Nephron progenitor cell (in vitro differentiated cells): ENCODE measurements at regions not wholly inside any gene's neighbourhood (a gene's known extent, or its start where the extent isn't known, plus 50 kb on each side); places are given as distances from the start of the nearest gene placed in this dataset.

Experiments
- DNase-seq: peaks from one replicate; pipeline ENCODE4 v3.0.0; 2021
- H3K27ac Mint-ChIP-seq: 2 replicates; pipeline ENCODE4 v1.8.0; 2021; ENCODE audit warnings: mild to moderate bottlenecking, moderate library complexity, mixed read lengths
- H3K27me3 Mint-ChIP-seq: 2 replicates; pipeline ENCODE4 v1.8.0; 2021; ENCODE audit warnings: mild to moderate bottlenecking, low read depth, mixed read lengths; ENCODE audit not compliant: poor library complexity
- H3K36me3 Mint-ChIP-seq: 2 replicates; pipeline ENCODE4 v1.8.0; 2021; ENCODE audit warnings: low read depth, mixed read lengths
- H3K4me1 Mint-ChIP-seq: 2 replicates; pipeline ENCODE4 v1.8.0; 2021; ENCODE audit warnings: mixed read lengths
- H3K4me3 Mint-ChIP-seq: 2 replicates; pipeline ENCODE4 v1.8.0; 2021; ENCODE audit warnings: mild to moderate bottlenecking, moderate library complexity, mixed read lengths
- H3K9me3 Mint-ChIP-seq: 2 replicates; pipeline ENCODE4 v1.8.0; 2021; ENCODE audit warnings: mild to moderate bottlenecking, moderate library complexity, mixed read lengths
- TF ChIP-seq, protein P1 (sequence below): fragments of 200-600 bp; sonication (generic); IDR thresholded peaks from 2 replicates; pipeline ENCODE4 v1.5.0; 2021; ENCODE audit warnings: antibody characterized with exemption

GRCh38 chr6:126232671-126233070, 107.2 kb upstream of the CENPW start:
- Mint-ChIP-seq H3K9me3 (peaks cover 13% of the 10 kb centered on the region), H3K27ac (no peak overlapping the region), H3K27me3 (no peaks in the 10 kb centered on the region), H3K4me1 (peaks cover 36% of the 10 kb centered on the region), H3K36me3 (peaks cover 1% of the 10 kb centered on the region), H3K4me3 (no peak overlapping the region)
- DNase-seq: no peak
- TF ChIP-seq, protein P1, sequence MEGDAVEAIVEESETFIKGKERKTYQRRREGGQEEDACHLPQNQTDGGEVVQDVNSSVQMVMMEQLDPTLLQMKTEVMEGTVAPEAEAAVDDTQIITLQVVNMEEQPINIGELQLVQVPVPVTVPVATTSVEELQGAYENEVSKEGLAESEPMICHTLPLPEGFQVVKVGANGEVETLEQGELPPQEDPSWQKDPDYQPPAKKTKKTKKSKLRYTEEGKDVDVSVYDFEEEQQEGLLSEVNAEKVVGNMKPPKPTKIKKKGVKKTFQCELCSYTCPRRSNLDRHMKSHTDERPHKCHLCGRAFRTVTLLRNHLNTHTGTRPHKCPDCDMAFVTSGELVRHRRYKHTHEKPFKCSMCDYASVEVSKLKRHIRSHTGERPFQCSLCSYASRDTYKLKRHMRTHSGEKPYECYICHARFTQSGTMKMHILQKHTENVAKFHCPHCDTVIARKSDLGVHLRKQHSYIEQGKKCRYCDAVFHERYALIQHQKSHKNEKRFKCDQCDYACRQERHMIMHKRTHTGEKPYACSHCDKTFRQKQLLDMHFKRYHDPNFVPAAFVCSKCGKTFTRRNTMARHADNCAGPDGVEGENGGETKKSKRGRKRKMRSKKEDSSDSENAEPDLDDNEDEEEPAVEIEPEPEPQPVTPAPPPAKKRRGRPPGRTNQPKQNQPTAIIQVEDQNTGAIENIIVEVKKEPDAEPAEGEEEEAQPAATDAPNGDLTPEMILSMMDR: no peak

DNA sequence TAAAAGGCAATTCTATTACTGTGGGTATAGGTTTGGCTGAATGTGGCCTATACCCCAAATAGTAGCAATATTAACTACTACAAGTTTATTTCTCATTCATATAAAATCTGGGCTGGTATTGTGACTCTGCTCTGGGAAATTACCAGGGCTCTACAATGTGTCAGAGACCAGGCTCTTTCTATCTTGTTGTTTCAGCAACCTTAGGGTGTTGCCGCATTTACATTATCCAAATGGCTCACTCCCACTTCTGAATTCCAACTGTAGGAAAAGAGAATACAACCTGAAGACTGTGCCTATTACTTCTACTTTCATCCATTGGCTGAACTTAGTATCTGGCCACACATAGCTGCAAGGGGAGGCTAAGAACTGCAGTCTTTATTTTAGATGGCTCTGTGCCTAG, 106.7 kb upstream of the CENPW start:
- H3K27me3 Mint-ChIP-seq: no peaks in the 10 kb centered on the region
- H3K9me3 Mint-ChIP-seq: peaks cover 16% of the 10 kb centered on the region
- no peak overlapping the region for H3K27ac Mint-ChIP-seq
- H3K4me3 Mint-ChIP-seq: no peak overlapping the region
- H3K36me3 Mint-ChIP-seq: no peaks in the 10 kb centered on the region
- TF ChIP-seq, protein P1: no peak
- peaks cover 31% of the 10 kb centered on the region for H3K4me1 Mint-ChIP-seq
- DNase-seq: no peak

DNA sequence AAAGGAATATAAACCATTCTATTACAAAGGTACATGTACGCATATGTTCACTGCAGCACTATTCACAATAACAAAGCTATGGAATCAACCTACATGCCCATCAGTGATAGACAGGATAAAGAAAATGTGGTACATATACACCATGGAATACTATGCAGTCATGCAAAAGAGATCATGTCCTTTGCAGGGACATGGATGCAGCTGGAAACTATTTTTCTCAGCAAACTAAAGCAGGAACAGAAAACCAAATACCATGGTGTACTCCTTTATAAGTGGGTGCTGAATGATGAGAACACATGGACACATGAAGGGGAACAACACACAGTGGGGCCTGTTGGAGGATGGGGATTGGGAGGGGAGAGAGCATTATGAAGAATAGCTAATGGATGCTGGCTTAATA, 104.6 kb upstream of the CENPW start:
- no peaks in the 10 kb centered on the region for H3K27me3 Mint-ChIP-seq

GRCh38 chr6:126245077-126245476, 94.8 kb upstream of the CENPW start:
- no peak for DNase-seq
- H3K36me3 Mint-ChIP-seq: peaks cover 29% of the 10 kb centered on the region
- TF ChIP-seq, protein P1: no peak
- H3K4me3 Mint-ChIP-seq: no peak overlapping the region
- H3K4me1 Mint-ChIP-seq: no peaks in the 10 kb centered on the region
- peaks cover 34% of the 10 kb centered on the region for H3K9me3 Mint-ChIP-seq
- H3K27ac Mint-ChIP-seq: no peak overlapping the region
- H3K27me3 Mint-ChIP-seq: no peaks in the 10 kb centered on the region

More for the DNA sequence above, 104.6 kb upstream of the CENPW start:
- Mint-ChIP-seq H3K36me3 (peaks cover 15% of the 10 kb centered on the region), H3K4me1 (peaks cover 10% of the 10 kb centered on the region), H3K9me3 (peaks cover 31% of the 10 kb centered on the region), H3K27ac (no peak overlapping the region), H3K4me3 (no peak overlapping the region)
- DNase-seq: no peak
- TF ChIP-seq, protein P1: no peak

GRCh38 chr6:126252154-126252553, 87.8 kb upstream of the CENPW start:
- no peak for DNase-seq
- H3K27me3 Mint-ChIP-seq: no peaks in the 10 kb centered on the region
- peaks cover 19% of the 10 kb centered on the region for H3K36me3 Mint-ChIP-seq
- TF ChIP-seq, protein P1: no peak
- no peak overlapping the region for H3K4me3 Mint-ChIP-seq
- peaks cover 10% of the 10 kb centered on the region for H3K4me1 Mint-ChIP-seq
- H3K9me3 Mint-ChIP-seq: peaks cover 13% of the 10 kb centered on the region
- H3K27ac Mint-ChIP-seq: no peak overlapping the region

DNA sequence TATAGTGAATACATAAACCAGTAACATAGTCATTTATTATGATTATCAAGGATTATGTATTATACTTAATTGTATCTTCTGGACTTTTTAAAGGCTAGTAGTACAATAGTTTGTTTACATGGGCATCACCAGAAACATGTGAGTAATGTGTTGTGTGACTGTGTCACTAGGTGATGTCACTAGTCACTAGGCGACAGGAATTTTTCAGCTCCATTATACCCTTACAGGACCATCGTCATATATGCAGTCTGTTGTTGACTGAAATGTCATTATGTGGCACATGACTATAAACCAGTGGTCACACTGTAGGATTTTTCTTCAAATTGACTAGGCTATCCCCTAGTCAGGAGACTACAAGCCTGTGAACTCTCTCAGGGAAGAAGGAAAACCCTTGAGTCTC, 86.5 kb upstream of the CENPW start:
- Mint-ChIP-seq H3K4me3 (no peak overlapping the region), H3K9me3 (peaks cover 23% of the 10 kb centered on the region), H3K27ac (no peak overlapping the region), H3K36me3 (peaks cover 29% of the 10 kb centered on the region), H3K27me3 (no peaks in the 10 kb centered on the region), H3K4me1 (peaks cover 10% of the 10 kb centered on the region)
- DNase-seq: no peak
- TF ChIP-seq, protein P1: no peak
